WTC11 (cell line): ENCODE measurements at regions not wholly inside any gene's neighbourhood (a gene's known extent, or its start where the extent isn't known, plus 50 kb on each side); places are given as distances from the start of the nearest gene placed in this dataset.
"Not testable (repeated sequence)": the region's sequence is repeated elsewhere in the genome, so short reads cannot be mapped to it uniquely, and the experiment has no call there.

Experiments used
- ATAC-seq: fragments of 200-7000 bp; cut with Tn5 transposase; 2 replicates; pipeline ENCODE4 v1.10.0; 2021; ENCODE audit warnings: mild to moderate bottlenecking, moderate library complexity
- CTCF ChIA-PET: fragments of 300-600 bp; sonication (Branson Sonifier 250); formaldehyde crosslinking; loops from one replicate; lab custom pipeline; 2021; ENCODE audit warnings: antibody characterized with exemption; lab: Charles Lee
- POLR2A ChIA-PET: fragments of 350-600 bp; sonication (Branson Sonifier 250); formaldehyde crosslinking; loops from one replicate; lab custom pipeline; 2021; ENCODE audit warnings: antibody characterized with exemption; lab: Charles Lee
- DNase-seq: peaks from one replicate; pipeline ENCODE4 v3.0.0; 2021; ENCODE audit warnings: low spot score
- H3K27ac Mint-ChIP-seq: 2 replicates; pipeline ENCODE4 v1.8.0; 2021; ENCODE audit warnings: mixed read lengths
- H3K27me3 Mint-ChIP-seq: 2 replicates; pipeline ENCODE4 v1.8.0; 2021; ENCODE audit warnings: low read depth, mild to moderate bottlenecking, moderate library complexity, mixed read lengths
- H3K36me3 Mint-ChIP-seq: 2 replicates; pipeline ENCODE4 v1.8.0; 2021; ENCODE audit warnings: mixed read lengths
- H3K4me1 Mint-ChIP-seq: 2 replicates; pipeline ENCODE4 v1.8.0; 2022; ENCODE audit warnings: mixed read lengths
- H3K4me3 Mint-ChIP-seq: 2 replicates; pipeline ENCODE4 v1.8.0; 2021; ENCODE audit warnings: mild to moderate bottlenecking, moderate library complexity, mixed read lengths
- H3K9me3 Mint-ChIP-seq: 2 replicates; pipeline ENCODE4 v1.8.0; 2021; ENCODE audit warnings: mixed read lengths
- ELF4 ChIP-seq: sonication (generic); formaldehyde crosslinking; IDR thresholded peaks from 2 replicates; pipeline ENCODE4 v1.8.1; 2022; ENCODE audit warnings: low read depth, mild to moderate bottlenecking, moderate library complexity, missing genetic modification reagents
- HMGA2 ChIP-seq: fragments of 250-450 bp; sonication (Bioruptor Pico); IDR thresholded peaks from 2 replicates; pipeline ENCODE4 v1.4.0; 2021; ENCODE audit warnings: mild to moderate bottlenecking, moderate library complexity
- MYBL2 ChIP-seq: sonication (generic); formaldehyde crosslinking; IDR thresholded peaks from 2 replicates; pipeline ENCODE4 v1.8.1; 2023; ENCODE audit warnings: mild to moderate bottlenecking, moderate library complexity, missing genetic modification reagents
- TP53 ChIP-seq: sonication (generic); formaldehyde crosslinking; IDR thresholded peaks from 2 replicates; pipeline ENCODE4 v1.8.1; 2023; ENCODE audit warnings: mild to moderate bottlenecking, missing genetic modification reagents
- ZNF232 ChIP-seq: sonication (generic); formaldehyde crosslinking; IDR thresholded peaks from 2 replicates; pipeline ENCODE4 v1.8.0; 2022; ENCODE audit warnings: mild to moderate bottlenecking, missing genetic modification reagents
- ZNF671 ChIP-seq: fragments of 250-450 bp; sonication (Bioruptor Pico); IDR thresholded peaks from 2 replicates; pipeline ENCODE4 v1.8.0; 2021; ENCODE audit warnings: mild to moderate bottlenecking
- TF ChIP-seq, protein P1 (sequence below): sonication (generic); formaldehyde crosslinking; IDR thresholded peaks from 2 replicates; pipeline ENCODE4 v1.8.1; 2023; ENCODE audit warnings: mild to moderate bottlenecking, missing genetic modification reagents, moderate library complexity
- TF ChIP-seq, protein P2 (sequence below): sonication (generic); formaldehyde crosslinking; IDR thresholded peaks from 2 replicates; pipeline ENCODE4 v1.8.1; 2023; ENCODE audit warnings: mild to moderate bottlenecking, missing genetic modification reagents, borderline replicate concordance
- TF ChIP-seq, protein P3 (sequence below): sonication (generic); formaldehyde crosslinking; IDR thresholded peaks from 2 replicates; pipeline ENCODE4 v1.8.0; 2022; ENCODE audit warnings: missing genetic modification reagents
- TF ChIP-seq, protein P4 (sequence below): sonication (generic); formaldehyde crosslinking; IDR thresholded peaks from 2 replicates; pipeline ENCODE4 v1.8.1; 2022; ENCODE audit warnings: low read depth, mild to moderate bottlenecking, moderate library complexity, missing genetic modification reagents, borderline replicate concordance
- TF ChIP-seq, protein P5 (sequence below): sonication (generic); formaldehyde crosslinking; IDR thresholded peaks from 2 replicates; pipeline ENCODE4 v1.8.1; 2022; ENCODE audit warnings: mild to moderate bottlenecking, moderate library complexity, missing genetic modification reagents
- TF ChIP-seq, protein P6 (sequence below): sonication (generic); formaldehyde crosslinking; IDR thresholded peaks from 2 replicates; pipeline ENCODE4 v1.8.0; 2023; ENCODE audit warnings: missing genetic modification reagents

DNA sequence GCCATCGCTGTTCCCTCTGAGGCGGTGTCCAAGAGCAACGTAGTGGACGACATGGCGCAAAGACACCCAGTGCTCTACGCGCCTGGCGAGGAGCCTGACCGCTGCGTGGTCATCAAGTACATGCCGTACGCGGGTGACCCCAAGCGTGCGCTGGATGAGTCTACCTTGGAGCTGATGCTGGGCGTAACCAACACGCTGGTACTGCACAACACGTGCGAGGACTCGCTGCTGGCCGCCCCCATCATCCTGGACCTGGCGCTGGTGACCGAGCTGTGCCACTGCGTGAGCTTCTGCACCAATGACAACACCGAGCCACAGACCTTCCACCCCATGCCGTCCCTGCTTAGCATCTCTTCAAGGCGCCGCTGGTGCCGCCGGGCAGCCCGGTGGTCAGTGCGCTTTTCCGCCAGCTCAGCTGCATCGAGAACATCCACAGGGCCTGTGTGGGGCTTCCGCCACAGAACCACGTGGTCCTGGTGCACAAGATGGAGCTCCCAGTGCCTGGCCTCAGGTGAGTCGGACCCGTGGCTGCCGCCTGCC lies 129.0 kb downstream of the ANAPC4 start:
- CTCF ChIA-PET = interaction anchor here (1.0 to 1.6 kb wide), 4 partner anchors 22 to 162 kb away, joined by 3 to 6 read pairs (median 3); no protein-coding TSS in a partner anchor
- Mint-ChIP-seq H3K9me3 (no peaks in the 10 kb centered on the region), H3K4me3 (no peak overlapping the region), H3K36me3 (no peaks in the 10 kb centered on the region), H3K4me1 (no peaks in the 10 kb centered on the region), H3K27me3 (no peaks in the 10 kb centered on the region; the same call in 1 of the 2 replicates), H3K27ac (no peak overlapping the region)
- POLR2A ChIA-PET = no interaction called here
- no peak for ATAC-seq
- no peak for TF ChIP-seq TP53 (CRISPR knock-in tag)
- DNase-seq = no peak

DNA sequence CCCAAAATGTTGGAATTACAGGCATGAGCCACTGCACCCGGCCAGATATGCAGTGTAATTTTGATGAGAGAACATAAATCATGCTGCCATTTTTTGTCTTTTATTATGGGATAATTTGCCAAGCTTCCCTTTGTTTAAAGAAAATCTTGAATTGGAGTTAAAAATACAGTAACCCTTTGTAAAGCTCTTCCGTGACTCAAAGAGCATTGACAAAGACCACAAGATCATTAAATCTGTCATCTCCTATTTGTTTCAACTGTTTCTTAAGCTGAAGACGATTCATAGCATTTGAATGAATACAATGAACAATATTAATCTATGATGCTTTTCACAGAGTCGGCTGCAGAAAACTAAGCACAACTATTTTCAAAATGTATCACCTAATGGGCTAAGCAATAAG lies 132.6 kb downstream of the ANAPC4 start:
- DNase-seq = no peak
- no peak overlapping the region for H3K4me3 Mint-ChIP-seq
- POLR2A ChIA-PET = no interaction called here
- no peaks in the 10 kb centered on the region for H3K4me1 Mint-ChIP-seq
- ATAC-seq = no peak
- H3K9me3 Mint-ChIP-seq = no peaks in the 10 kb centered on the region
- CTCF ChIA-PET = interaction anchor here (1.7 to 1.9 kb wide), 2 partner anchors 22 to 70 kb away, joined by 4 to 6 read pairs; no protein-coding TSS in a partner anchor
- TF ChIP-seq ZNF232 (CRISPR knock-in tag) (no peak), MYBL2 (CRISPR knock-in tag) (no peak), HMGA2 (no peak), ZNF671 (CRISPR knock-in tag) (no peak), ELF4 (CRISPR knock-in tag) (no peak)
- TF ChIP-seq, protein P1, sequence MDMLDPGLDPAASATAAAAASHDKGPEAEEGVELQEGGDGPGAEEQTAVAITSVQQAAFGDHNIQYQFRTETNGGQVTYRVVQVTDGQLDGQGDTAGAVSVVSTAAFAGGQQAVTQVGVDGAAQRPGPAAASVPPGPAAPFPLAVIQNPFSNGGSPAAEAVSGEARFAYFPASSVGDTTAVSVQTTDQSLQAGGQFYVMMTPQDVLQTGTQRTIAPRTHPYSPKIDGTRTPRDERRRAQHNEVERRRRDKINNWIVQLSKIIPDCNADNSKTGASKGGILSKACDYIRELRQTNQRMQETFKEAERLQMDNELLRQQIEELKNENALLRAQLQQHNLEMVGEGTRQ = no peak
- TF ChIP-seq, protein P2, sequence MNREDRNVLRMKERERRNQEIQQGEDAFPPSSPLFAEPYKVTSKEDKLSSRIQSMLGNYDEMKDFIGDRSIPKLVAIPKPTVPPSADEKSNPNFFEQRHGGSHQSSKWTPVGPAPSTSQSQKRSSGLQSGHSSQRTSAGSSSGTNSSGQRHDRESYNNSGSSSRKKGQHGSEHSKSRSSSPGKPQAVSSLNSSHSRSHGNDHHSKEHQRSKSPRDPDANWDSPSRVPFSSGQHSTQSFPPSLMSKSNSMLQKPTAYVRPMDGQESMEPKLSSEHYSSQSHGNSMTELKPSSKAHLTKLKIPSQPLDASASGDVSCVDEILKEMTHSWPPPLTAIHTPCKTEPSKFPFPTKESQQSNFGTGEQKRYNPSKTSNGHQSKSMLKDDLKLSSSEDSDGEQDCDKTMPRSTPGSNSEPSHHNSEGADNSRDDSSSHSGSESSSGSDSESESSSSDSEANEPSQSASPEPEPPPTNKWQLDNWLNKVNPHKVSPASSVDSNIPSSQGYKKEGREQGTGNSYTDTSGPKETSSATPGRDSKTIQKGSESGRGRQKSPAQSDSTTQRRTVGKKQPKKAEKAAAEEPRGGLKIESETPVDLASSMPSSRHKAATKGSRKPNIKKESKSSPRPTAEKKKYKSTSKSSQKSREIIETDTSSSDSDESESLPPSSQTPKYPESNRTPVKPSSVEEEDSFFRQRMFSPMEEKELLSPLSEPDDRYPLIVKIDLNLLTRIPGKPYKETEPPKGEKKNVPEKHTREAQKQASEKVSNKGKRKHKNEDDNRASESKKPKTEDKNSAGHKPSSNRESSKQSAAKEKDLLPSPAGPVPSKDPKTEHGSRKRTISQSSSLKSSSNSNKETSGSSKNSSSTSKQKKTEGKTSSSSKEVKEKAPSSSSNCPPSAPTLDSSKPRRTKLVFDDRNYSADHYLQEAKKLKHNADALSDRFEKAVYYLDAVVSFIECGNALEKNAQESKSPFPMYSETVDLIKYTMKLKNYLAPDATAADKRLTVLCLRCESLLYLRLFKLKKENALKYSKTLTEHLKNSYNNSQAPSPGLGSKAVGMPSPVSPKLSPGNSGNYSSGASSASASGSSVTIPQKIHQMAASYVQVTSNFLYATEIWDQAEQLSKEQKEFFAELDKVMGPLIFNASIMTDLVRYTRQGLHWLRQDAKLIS (CRISPR knock-in tag) = no peak
- TF ChIP-seq, protein P3, sequence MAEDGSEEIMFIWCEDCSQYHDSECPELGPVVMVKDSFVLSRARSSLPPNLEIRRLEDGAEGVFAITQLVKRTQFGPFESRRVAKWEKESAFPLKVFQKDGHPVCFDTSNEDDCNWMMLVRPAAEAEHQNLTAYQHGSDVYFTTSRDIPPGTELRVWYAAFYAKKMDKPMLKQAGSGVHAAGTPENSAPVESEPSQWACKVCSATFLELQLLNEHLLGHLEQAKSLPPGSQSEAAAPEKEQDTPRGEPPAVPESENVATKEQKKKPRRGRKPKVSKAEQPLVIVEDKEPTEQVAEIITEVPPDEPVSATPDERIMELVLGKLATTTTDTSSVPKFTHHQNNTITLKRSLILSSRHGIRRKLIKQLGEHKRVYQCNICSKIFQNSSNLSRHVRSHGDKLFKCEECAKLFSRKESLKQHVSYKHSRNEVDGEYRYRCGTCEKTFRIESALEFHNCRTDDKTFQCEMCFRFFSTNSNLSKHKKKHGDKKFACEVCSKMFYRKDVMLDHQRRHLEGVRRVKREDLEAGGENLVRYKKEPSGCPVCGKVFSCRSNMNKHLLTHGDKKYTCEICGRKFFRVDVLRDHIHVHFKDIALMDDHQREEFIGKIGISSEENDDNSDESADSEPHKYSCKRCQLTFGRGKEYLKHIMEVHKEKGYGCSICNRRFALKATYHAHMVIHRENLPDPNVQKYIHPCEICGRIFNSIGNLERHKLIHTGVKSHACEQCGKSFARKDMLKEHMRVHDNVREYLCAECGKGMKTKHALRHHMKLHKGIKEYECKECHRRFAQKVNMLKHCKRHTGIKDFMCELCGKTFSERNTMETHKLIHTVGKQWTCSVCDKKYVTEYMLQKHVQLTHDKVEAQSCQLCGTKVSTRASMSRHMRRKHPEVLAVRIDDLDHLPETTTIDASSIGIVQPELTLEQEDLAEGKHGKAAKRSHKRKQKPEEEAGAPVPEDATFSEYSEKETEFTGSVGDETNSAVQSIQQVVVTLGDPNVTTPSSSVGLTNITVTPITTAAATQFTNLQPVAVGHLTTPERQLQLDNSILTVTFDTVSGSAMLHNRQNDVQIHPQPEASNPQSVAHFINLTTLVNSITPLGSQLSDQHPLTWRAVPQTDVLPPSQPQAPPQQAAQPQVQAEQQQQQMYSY (CRISPR knock-in tag) = no peak
- TF ChIP-seq, protein P4, sequence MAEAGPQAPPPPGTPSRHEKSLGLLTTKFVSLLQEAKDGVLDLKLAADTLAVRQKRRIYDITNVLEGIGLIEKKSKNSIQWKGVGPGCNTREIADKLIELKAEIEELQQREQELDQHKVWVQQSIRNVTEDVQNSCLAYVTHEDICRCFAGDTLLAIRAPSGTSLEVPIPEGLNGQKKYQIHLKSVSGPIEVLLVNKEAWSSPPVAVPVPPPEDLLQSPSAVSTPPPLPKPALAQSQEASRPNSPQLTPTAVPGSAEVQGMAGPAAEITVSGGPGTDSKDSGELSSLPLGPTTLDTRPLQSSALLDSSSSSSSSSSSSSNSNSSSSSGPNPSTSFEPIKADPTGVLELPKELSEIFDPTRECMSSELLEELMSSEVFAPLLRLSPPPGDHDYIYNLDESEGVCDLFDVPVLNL (CRISPR knock-in tag) = no peak
- TF ChIP-seq, protein P5, sequence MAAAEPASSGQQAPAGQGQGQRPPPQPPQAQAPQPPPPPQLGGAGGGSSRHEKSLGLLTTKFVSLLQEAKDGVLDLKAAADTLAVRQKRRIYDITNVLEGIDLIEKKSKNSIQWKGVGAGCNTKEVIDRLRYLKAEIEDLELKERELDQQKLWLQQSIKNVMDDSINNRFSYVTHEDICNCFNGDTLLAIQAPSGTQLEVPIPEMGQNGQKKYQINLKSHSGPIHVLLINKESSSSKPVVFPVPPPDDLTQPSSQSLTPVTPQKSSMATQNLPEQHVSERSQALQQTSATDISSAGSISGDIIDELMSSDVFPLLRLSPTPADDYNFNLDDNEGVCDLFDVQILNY (CRISPR knock-in tag) = no peak
- TF ChIP-seq, protein P6, sequence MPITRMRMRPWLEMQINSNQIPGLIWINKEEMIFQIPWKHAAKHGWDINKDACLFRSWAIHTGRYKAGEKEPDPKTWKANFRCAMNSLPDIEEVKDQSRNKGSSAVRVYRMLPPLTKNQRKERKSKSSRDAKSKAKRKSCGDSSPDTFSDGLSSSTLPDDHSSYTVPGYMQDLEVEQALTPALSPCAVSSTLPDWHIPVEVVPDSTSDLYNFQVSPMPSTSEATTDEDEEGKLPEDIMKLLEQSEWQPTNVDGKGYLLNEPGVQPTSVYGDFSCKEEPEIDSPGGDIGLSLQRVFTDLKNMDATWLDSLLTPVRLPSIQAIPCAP (CRISPR knock-in tag) = no peak
- no peaks in the 10 kb centered on the region for H3K36me3 Mint-ChIP-seq
- H3K27ac Mint-ChIP-seq = no peak overlapping the region
- no peaks in the 10 kb centered on the region; the same call in 1 of the 2 replicates for H3K27me3 Mint-ChIP-seq

DNA sequence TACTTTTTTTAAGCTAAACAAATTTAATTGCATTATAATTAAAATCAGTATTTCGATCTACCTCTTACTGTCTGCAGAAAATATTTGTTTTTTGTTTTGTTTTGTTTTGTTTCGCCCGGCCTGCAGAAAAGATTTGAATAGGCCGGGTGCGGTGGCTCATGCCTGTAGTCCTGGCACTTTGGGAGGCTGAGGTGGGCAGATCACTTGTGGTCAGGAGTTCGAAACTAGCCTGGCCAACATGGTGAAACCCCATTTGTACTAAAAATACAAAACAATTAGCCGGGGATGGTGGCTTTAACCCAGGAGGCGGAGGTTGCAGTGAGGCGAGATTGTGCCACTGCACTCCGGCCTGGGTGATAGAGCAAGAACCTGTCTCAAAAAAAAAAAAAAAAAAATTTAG lies 134.8 kb downstream of the ANAPC4 start:
- H3K4me3 Mint-ChIP-seq, H3K4me1 Mint-ChIP-seq, H3K27ac Mint-ChIP-seq, H3K36me3 Mint-ChIP-seq, H3K27me3 Mint-ChIP-seq, POLR2A ChIA-PET, ATAC-seq, DNase-seq, H3K9me3 Mint-ChIP-seq: not testable (repeated sequence)
- CTCF ChIA-PET = interaction anchor here (0.9 to 1.2 kb wide), 2 partner anchors 71 to 72 kb away, joined by 3 read pairs; no protein-coding TSS in a partner anchor
